NCI-H2081 (cell line): ENCODE measurements at regions not wholly inside any gene's neighbourhood (a gene's known extent, or its start where the extent isn't known, plus 50 kb on each side); places are given as distances from the start of the nearest gene placed in this dataset.
A peak's percentile ranks its signal among the peaks of the same experiment; 100 is the strongest.
"Not testable (repeated sequence)": the region's sequence is repeated elsewhere in the genome, so short reads cannot be mapped to it uniquely, and the experiment has no call there.

Experiments
- DNase-seq, 2 experiments: peaks; one replicate each; lab custom pipeline; 2025; lab: John Stamatoyannopoulos, UW

GRCh38 chr1:5129746-5130355, 475.4 kb downstream of the AJAP1 start:
- no peak for DNase-seq

GRCh38 chr1:5125208-5125607, 470.8 kb downstream of the AJAP1 start:
- DNase-seq: no peak

GRCh38 chr1:5120559-5120958, 466.1 kb downstream of the AJAP1 start:
- DNase-seq: no peak

- DNase-seq: no peak
Measured at GRCh38 chr1:5119366-5120234, 465.2 kb downstream of the AJAP1 start.

- not testable (repeated sequence) for DNase-seq
Measured at GRCh38 chr1:5118771-5119170, 464.4 kb downstream of the AJAP1 start.

GRCh38 chr1:5118292-5118691, 463.9 kb downstream of the AJAP1 start:
- not testable (repeated sequence) for DNase-seq

GRCh38 chr1:5111581-5111980, 457.2 kb downstream of the AJAP1 start:
- no peak for DNase-seq

- no peak for DNase-seq
Measured at GRCh38 chr1:5110508-5110907, 456.1 kb downstream of the AJAP1 start.

- peak in 1 of 2 experiments; percentile 54 for DNase-seq
Measured at GRCh38 chr1:5109633-5110032, 455.2 kb downstream of the AJAP1 start.

GRCh38 chr1:5108740-5109139, 454.3 kb downstream of the AJAP1 start:
- no peak for DNase-seq

- no peak for DNase-seq
Measured at GRCh38 chr1:5105744-5106143, 451.3 kb downstream of the AJAP1 start.

GRCh38 chr1:5099558-5099957, 445.1 kb downstream of the AJAP1 start:
- DNase-seq: no peak

GRCh38 chr1:5098981-5099385, 444.6 kb downstream of the AJAP1 start:
- DNase-seq: no peak

- DNase-seq: no peak
Measured at GRCh38 chr1:5093042-5093441, 438.6 kb downstream of the AJAP1 start.

- DNase-seq: no peak
Measured at GRCh38 chr1:5084676-5085075, 430.3 kb downstream of the AJAP1 start.

GRCh38 chr1:5067246-5067645, 412.8 kb downstream of the AJAP1 start:
- no peak for DNase-seq

- no peak for DNase-seq
Measured at GRCh38 chr1:5053744-5054143, 399.3 kb downstream of the AJAP1 start.

- no peak for DNase-seq
Measured at GRCh38 chr1:5029136-5029535, 374.7 kb downstream of the AJAP1 start.

GRCh38 chr1:5012249-5012648, 357.8 kb downstream of the AJAP1 start:
- no peak for DNase-seq

GRCh38 chr1:5010656-5011055, 356.2 kb downstream of the AJAP1 start:
- DNase-seq: no peak

GRCh38 chr1:5010236-5010635, 355.8 kb downstream of the AJAP1 start:
- DNase-seq: no peak

GRCh38 chr1:5009376-5010065, 355.1 kb downstream of the AJAP1 start:
- DNase-seq: no peak

GRCh38 chr1:5005171-5005570, 350.8 kb downstream of the AJAP1 start:
- DNase-seq: no peak
